GM12865 (cell line): ENCODE measurements at regions not wholly inside any gene's neighbourhood (a gene's known extent, or its start where the extent isn't known, plus 50 kb on each side); places are given as distances from the start of the nearest gene placed in this dataset.

Source experiments
- DNase-seq: peaks from one replicate; pipeline ENCODE4 v3.0.0; 2010; ENCODE audit warnings: low read depth
- H3K4me3 ChIP-seq: 2 replicates; pipeline ENCODE4 v1.5.1; 2011; ENCODE audit warnings: mild to moderate bottlenecking, low read depth, low read length, control low read depth
- TF ChIP-seq, protein P1 (sequence below): IDR thresholded peaks from 2 replicates; pipeline ENCODE4 v1.5.1; 2011; ENCODE audit warnings: low read length, control low read depth, low read depth, inconsistent platforms; ENCODE audit not compliant: insufficient read depth; ENCODE audit errors: missing control alignments

DNA sequence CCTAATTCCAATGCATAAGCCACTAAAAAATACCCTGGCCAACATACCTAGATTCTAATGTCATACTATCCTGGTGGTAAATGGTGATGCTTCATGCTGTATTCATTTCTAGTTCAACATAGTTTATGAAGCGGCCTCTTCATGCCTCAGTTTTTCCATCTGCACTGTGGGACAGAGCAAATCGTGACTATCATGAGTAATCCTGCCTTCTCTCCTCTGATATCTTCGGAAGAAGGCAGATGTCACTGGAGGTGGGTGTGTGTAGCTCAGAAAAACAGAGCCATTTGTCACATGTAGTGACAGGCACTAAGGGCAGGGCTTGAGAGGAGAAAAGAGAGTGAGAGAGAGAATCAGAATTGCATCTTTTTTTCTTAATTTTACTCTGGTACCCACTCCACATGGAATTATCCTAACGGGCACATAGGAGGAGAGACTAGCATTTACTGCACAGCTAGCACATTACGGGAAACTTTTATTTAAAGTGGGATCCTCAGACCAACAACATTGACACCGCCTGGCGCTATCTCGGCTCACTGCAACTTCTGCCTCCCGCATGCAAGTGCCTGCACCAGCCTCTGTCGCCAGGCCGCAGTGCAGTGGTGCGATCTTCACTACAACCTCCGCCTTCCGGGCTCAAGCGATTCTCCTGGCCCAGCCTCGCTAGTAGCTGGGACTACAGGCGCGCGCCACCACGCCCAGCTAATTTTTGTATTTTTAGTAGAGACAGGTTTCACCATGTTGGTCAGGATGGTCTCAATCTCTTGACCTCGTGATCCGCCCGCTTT, 78.4 kb upstream of the KCNA3 start:
- TF ChIP-seq, protein P1, sequence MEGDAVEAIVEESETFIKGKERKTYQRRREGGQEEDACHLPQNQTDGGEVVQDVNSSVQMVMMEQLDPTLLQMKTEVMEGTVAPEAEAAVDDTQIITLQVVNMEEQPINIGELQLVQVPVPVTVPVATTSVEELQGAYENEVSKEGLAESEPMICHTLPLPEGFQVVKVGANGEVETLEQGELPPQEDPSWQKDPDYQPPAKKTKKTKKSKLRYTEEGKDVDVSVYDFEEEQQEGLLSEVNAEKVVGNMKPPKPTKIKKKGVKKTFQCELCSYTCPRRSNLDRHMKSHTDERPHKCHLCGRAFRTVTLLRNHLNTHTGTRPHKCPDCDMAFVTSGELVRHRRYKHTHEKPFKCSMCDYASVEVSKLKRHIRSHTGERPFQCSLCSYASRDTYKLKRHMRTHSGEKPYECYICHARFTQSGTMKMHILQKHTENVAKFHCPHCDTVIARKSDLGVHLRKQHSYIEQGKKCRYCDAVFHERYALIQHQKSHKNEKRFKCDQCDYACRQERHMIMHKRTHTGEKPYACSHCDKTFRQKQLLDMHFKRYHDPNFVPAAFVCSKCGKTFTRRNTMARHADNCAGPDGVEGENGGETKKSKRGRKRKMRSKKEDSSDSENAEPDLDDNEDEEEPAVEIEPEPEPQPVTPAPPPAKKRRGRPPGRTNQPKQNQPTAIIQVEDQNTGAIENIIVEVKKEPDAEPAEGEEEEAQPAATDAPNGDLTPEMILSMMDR: no peak
- no peak overlapping the region for H3K4me3 ChIP-seq
- no peak for DNase-seq

DNA sequence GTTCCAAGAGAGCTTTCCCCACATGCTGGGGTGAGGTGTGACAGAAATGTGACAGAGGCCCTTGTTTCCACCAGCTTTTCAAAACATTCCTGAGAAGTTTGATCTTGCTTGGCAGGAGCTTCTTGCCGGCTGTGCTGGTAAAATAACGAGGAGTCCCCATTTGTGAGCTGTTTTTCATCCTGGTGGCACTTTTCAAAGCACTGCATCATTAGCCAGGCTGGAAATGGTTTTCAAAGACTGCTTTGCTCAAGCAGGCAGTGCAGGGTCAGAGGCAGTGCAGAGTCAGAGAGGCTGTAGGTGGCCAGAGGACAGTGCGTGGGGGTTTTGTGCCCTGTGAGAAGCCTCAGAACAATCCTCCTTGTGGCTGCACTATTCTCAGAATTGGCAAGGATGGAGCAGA, 75.8 kb upstream of the KCNA3 start:
- DNase-seq: no peak
- H3K4me3 ChIP-seq: no peak overlapping the region
- TF ChIP-seq, protein P1: no peak

DNA sequence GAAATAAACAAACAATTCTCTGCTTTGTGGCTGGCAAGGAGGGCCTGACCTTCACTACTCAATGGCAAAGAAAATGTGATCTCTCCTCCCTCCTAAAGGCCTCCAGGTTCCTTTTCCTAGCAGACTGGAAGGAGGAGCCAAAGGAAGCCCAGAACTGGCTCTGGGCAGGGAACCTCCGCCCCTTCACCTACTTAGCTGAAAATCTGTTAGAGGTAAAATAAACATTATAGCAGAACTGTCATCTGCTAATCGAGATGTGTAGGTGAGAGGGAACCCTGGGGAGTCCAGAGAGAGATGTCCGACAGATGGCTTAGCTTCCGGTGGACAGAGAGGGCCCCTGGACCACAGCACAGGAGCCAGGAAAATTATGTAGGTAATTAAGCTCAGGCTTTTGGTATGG, 75.2 kb upstream of the KCNA3 start:
- TF ChIP-seq, protein P1: no peak
- no peak overlapping the region for H3K4me3 ChIP-seq
- DNase-seq: no peak

DNA sequence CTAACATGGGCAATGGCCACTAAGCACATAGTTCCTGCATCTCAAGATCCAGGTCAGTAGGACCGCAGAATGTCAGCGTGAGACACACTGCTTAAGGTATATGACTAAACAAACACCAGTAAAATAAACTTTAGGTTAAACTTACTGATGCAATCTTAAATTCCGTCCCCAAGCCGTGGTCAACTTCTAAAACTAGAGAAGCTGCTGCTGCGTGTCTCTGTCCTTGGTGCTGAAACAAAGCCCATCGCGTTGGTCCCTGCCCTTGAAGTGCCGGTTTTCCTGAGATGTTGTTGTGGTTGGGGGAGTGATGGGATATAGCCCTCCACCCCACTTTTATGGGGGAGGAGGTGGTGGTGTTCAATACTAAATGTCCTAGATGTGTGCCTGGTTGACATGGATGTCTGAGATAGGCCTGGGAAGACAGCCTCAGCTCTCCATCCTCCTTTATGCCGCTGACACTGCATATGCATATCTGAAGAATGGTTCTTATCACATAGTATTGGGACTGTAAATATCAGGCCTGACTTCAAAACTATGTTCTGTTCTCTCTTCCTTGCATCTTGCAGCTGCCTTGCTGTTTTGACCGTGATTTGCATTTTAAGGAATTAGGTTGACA, 72.0 kb upstream of the KCNA3 start:
- DNase-seq: peak; percentile 72
- H3K4me3 ChIP-seq: no peak overlapping the region
- TF ChIP-seq, protein P1: no peak

DNA sequence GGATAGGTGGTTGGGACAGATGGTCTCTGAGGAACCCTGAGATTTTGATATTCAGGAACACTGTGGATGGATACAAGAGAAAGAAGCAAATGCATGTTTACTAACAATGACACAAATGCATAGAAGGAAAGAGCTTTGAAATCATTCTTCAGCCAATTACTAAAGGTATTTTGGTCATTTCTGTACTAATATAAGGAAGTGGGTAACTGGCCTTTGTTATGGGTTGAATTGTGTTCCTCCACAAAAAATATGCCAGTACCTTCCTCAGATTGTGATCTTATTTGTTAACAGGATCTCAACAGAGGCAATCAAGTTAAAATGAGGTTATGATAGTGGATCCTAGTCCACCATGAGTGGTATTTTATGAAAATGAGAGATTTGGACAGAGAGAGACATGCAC, 68.7 kb upstream of the KCNA3 start:
- H3K4me3 ChIP-seq: no peak overlapping the region
- DNase-seq: no peak
- TF ChIP-seq, protein P1: no peak

DNA sequence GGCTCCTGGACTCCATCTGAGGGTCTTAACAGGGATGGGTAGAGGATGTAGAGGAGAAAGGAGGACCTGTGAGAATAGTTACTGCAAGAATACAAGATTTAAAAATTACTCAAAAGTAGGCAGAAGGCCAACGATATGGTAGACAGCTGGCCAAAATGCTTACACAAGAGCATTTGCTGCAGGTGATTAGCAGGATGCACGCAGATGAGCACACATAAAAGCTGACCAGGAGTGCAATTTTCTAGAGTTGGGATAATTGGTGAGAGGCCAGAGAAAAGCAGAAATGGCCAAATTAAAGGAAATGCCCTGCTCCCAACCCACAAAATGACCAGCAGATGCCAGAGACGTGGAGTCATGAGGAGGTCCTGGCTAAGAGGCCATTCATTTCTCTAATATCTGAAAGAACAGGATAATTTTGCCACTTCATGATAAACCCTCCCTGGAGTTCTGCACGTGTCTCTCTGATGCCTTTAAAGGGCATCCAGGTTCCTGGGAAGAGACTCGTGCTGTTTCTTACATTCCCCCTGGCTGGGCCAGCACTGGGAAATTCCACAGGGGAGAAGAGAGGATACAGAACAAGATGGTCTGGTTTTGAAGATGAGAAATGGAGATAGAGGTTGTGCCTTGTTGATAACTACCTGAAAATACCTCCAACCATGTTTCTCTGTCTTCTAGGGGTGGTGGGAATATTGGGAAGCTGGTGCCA, 62.3 kb upstream of the KCNA3 start:
- H3K4me3 ChIP-seq: no peak overlapping the region
- TF ChIP-seq, protein P1: no peak
- no peak for DNase-seq
